DMS 273 (cell line): ENCODE measurements at regions not wholly inside any gene's neighbourhood (a gene's known extent, or its start where the extent isn't known, plus 50 kb on each side); places are given as distances from the start of the nearest gene placed in this dataset.

Source experiments
- DNase-seq: peaks from one replicate; lab custom pipeline; 2025; ENCODE audit not compliant: unreplicated experiment; lab: John Stamatoyannopoulos, UW

DNA sequence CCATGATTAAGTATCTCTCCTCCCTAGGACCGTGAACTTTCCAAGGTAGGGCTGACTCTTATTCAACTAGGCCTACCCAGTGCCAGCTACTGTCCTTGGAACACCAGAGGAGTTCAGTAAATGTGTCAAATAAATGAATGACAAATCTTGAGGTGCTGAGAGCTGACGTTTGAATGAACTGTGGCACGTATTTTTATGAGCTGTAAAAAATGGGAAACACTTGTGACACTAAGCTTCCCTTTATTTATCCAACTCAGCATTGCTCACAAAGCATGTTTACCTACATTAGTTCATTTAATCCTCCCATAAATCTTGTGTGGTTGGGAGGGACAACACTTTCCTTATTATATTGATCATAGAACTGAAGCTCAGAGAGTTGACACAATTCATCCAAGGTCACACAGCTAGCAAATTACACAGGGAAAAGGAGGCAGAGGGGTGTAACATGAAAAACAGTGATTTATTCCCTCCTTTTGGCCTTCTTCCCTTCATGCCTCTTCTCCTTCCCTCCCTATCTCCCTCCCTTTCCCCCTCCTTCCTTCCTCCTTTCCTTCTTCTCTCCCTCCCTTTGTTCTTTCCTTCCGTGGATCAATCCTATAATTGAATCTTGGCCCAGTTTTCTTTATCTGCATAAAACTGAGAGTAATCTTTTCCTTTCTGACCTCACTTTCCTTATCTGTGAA lies 412.6 kb downstream of the DMRT2 start:
- DNase-seq = no peak

GRCh38 chr9:1469996-1470395 lies 419.8 kb downstream of the DMRT2 start:
- DNase-seq = no peak

DNA sequence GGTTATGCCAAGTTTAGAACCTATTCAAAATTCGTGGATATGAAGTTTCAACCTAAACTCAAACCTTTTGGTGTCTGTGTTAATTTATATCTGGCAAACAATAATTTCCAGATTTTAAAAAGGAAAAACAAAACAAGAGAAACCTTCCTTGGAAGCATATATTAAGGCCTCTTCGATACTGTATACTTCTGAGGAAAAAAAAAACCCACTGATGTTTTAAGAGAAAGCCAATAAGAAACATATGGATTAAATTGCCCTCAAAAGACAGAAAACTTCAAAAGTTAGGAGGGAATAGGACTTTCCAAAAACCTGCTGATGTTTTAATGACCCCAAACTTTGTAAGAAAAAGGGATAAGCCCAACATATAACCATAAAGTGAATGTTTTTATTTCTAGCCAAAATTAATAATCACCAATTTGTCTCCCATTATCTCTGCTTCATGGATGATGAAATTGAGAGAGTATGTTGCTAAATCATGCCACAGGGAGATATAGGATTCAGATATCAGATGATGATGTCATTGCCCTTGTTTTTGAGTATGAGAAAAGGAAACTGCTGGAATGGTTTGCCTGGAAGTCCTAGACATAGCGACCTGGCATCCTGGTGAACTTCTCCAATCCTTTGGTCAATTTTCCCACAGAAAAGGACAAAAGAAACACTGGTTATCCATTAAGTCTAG lies 423.9 kb downstream of the DMRT2 start:
- DNase-seq = no peak

DNA sequence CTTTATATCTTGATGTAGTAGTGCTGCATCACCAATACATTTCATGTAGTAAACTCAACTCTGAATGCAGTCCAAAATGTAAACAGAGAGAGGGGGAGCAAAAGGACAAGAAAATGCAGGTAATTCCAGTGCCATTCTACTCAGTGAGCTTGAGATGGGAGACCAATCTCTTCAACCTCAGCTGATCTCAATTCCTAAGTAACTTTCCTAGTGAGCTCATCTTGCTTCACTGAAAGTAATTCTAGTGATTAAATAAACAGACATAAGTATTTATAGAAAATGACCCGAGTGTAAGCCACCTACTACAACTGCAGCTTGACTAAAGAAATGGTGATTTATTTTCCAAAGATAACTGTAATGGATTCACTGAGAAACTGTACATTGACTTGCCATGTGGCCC lies 424.5 kb downstream of the DMRT2 start:
- no peak for DNase-seq

GRCh38 chr9:1490341-1491232 lies 440.4 kb downstream of the DMRT2 start:
- no peak for DNase-seq

- DNase-seq = no peak
Measured at GRCh38 chr9:1492156-1492555, 442.0 kb downstream of the DMRT2 start.

DNA sequence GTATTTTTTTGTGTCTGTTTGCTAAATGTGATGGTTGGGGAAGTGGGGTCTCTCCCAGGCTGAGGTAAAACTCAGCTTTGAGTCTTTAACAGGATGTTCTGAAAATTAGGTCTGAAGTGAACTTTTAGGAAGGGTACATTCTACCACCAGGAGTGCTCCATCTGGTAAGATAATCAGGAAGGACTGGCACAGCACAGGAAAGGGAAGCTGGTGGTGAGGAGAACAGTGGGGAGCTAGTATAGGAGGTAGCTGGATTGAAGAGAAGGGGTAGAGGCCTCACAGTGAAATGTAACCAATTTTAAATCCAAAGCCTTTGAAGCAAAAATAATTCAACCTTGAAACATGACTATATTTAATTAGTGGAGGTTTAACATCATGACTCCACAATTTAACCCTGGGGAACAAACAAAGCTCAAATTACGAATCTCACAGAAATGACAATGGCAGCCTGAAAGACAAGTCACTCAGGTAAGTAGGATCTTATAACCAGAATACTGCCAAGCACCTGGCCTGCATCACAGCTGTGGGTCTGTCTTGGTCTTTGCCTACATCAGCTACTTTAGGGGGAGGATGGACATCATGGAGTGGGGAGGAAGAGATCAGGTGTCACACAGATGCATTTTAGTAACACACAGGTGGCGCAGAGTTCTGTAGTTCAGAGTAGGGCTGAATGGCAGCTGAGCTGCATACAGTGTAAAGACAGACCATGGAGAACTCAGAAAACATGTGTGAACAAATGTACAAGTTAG lies 445.3 kb downstream of the DMRT2 start:
- no peak for DNase-seq

- no peak for DNase-seq
Measured at GRCh38 chr9:1505489-1505888, 455.3 kb downstream of the DMRT2 start.

DNA sequence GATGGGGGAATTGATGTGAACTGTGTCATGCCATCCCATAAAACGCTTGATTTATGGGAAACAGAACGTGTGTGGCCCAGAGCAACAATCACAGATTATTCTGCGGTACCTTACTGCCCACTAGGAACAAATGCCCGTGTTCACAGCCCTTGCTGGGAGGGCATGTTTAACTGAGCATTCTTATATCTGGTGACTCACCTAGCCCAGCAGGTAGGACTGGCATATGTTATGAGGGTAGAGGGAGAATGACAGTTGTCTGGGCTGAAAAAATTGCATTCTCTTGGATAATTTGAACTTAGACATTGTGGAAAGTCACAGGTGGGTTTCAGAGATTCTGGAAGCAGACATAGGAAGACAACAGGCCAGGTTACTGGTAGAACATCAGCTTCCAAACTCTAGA lies 460.6 kb downstream of the DMRT2 start:
- DNase-seq = no peak

- no peak for DNase-seq
Measured at GRCh38 chr9:1513105-1513504, 462.9 kb downstream of the DMRT2 start.

- no peak for DNase-seq
Measured at GRCh38 chr9:1514250-1514649, 464.1 kb downstream of the DMRT2 start.

- DNase-seq = no peak
Measured at GRCh38 chr9:1514776-1515363, 464.7 kb downstream of the DMRT2 start.

- DNase-seq = no peak
Measured at GRCh38 chr9:1515557-1515956, 465.4 kb downstream of the DMRT2 start.

- no peak for DNase-seq
Measured at GRCh38 chr9:1521547-1521946, 471.4 kb downstream of the DMRT2 start.

- DNase-seq = no peak
Measured at GRCh38 chr9:1522219-1522767, 472.1 kb downstream of the DMRT2 start.

- no peak for DNase-seq
Measured at GRCh38 chr9:1528456-1528855, 478.3 kb downstream of the DMRT2 start.

GRCh38 chr9:1530696-1531095 lies 480.5 kb downstream of the DMRT2 start:
- no peak for DNase-seq

- DNase-seq = no peak
Measured at GRCh38 chr9:1531424-1531823, 481.3 kb downstream of the DMRT2 start.

DNA sequence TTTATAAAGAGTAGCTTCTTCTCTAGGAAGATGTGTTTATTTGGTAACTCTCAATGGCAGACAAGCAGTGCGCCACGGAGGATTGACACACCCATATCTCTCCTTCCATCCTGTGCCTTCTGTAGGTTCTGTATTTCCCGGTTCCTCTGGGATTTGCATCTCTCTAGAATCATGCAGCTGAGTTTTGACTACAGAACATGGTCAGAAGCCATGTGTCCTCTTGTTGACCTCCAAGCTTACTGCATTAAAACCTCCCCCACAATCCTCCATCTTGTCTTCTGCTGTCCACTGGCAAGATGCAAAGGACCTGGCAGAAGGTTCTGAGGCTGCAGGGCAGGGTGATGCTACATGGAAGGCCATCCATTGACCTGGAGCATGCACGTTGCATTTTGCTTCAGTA lies 482.0 kb downstream of the DMRT2 start:
- no peak for DNase-seq

DNA sequence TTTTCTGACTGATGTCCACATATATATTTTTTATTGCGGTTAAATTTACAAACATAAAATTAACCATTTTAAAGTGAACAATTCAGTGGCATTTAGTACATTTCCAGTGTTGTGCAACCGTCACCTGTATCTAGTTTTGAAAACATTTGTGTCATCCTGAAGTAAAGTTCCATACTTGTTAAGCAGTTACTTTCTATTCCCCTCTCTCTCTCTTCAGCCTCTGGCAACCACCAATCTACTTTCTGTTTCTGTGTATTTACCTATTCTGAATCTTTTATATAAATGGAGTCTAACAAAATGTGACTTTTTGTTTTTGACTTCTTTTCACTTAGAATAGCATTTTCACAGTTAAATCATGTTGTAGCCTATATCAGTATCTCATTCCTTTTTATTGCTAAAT lies 480.1 kb upstream of the SMARCA2 start:
- DNase-seq = no peak

GRCh38 chr9:1535599-1535998 lies 479.5 kb upstream of the SMARCA2 start:
- DNase-seq = no peak
